Suprapubic skin (tissue), 3 donors: ENCODE measurements at regions not wholly inside any gene's neighbourhood (a gene's known extent, or its start where the extent isn't known, plus 50 kb on each side); places are given as distances from the start of the nearest gene placed in this dataset.

Experiments used
- CTCF ChIP-seq, 2 donors: fragments of 200-600 bp in 1 of 2; fragments of 450-650 bp in 1 of 2; sonication (generic) in 1 of 2; IDR thresholded peaks; one replicate each; pipeline ENCODE4 v1.5.1; 2016 to 2019; ENCODE audit warnings: antibody characterized with exemption in 2 of 2, mild to moderate bottlenecking in 1 of 2, moderate library complexity in 1 of 2
- POLR2A ChIP-seq, 2 donors: fragments of 450-650 bp; IDR thresholded peaks; one replicate each; pipeline ENCODE4 v1.6.1; 2017; ENCODE audit warnings: antibody characterized with exemption in 2 of 2, mild to moderate bottlenecking in 2 of 2, moderate library complexity in 2 of 2

GRCh38 chr5:15284706-15285105 lies 215.3 kb upstream of the FBXL7 start:
- TF ChIP-seq CTCF (IDR thresholded peaks at IDR 0.05) (no peak), POLR2A (IDR thresholded peaks at IDR 0.05) (no peak)
